Testis (tissue), 2 donors: ENCODE measurements at regions not wholly inside any gene's neighbourhood (a gene's known extent, or its start where the extent isn't known, plus 50 kb on each side); places are given as distances from the start of the nearest gene placed in this dataset.

Experiments
- DNase-seq: peaks from one replicate; pipeline ENCODE4 v3.0.0-alpha.2; 2019
- H3K27ac ChIP-seq, 2 donors: fragments of 200-600 bp; sonication (generic); one replicate each; pipeline ENCODE4 v1.5.1; 2019
- H3K27me3 ChIP-seq: fragments of 200-600 bp; sonication (generic); one replicate; pipeline ENCODE4 v1.5.1; 2019
- H3K36me3 ChIP-seq: fragments of 200-600 bp; sonication (generic); one replicate; pipeline ENCODE4 v1.5.1; 2017; ENCODE audit warnings: low read depth; ENCODE audit errors: missing control alignments
- H3K4me1 ChIP-seq: fragments of 200-600 bp; sonication (generic); one replicate; pipeline ENCODE4 v1.5.1; 2019
- H3K4me3 ChIP-seq, 2 donors: fragments of 200-600 bp; sonication (generic); one replicate each; pipeline ENCODE4 v1.5.1; 2017 to 2019
- H3K9me3 ChIP-seq: fragments of 200-600 bp; sonication (generic); one replicate; pipeline ENCODE4 v1.5.1; 2017
- CTCF ChIP-seq, 3 experiments: fragments of 450-650 bp in 2 of 3; fragments of 200-600 bp in 1 of 3; sonication (generic) in 1 of 3; IDR thresholded peaks; one replicate each; pipeline ENCODE4 v1.5.1; 2016 to 2019; ENCODE audit warnings: antibody characterized with exemption in 3 of 3, mild to moderate bottlenecking in 2 of 3, moderate library complexity in 1 of 3
- POLR2A ChIP-seq: fragments of 450-650 bp; IDR thresholded peaks from one replicate; pipeline ENCODE4 v1.6.1; 2017; ENCODE audit warnings: antibody characterized with exemption, mild to moderate bottlenecking, moderate library complexity
- WGBS, 2 donors: methylation state at CpG; one replicate each; pipeline ENCODE4 v1.1.5; 2018; 5-methylcytosine and 5-hydroxymethylcytosine counted together
- intact Hi-C: fragments of 100-400 bp; cut with DNase I; formaldehyde crosslinking; loops from one replicate; pipeline ENCODE4 v1.15.1; 2023; ENCODE audit warnings: low total_unique reads

GRCh38 chr2:35976611-35977010 is 379.0 kb upstream of the CRIM1 start:
- Histone ChIP-seq H3K27ac (no peak overlapping the region), H3K36me3 (no peaks in the 10 kb centered on the region), H3K9me3 (no peaks in the 10 kb centered on the region), H3K4me1 (no peaks in the 10 kb centered on the region), H3K4me3 (no peak overlapping the region), H3K27me3 (no peaks in the 10 kb centered on the region)
- TF ChIP-seq POLR2A = no peak
- intact Hi-C loops = no loop called here
- WGBS, 2 donors = 76 to 85% methylated on average over 5 of the region's 5 CpGs
- no peak for DNase-seq

- H3K27me3 ChIP-seq = no peaks in the 10 kb centered on the region
- no peak overlapping the region for H3K4me3 ChIP-seq
- TF ChIP-seq CTCF (IDR thresholded peaks at IDR 0.05) = no peak
- TF ChIP-seq POLR2A = no peak
- H3K4me1 ChIP-seq = no peaks in the 10 kb centered on the region
- no peak overlapping the region for H3K27ac ChIP-seq
- DNase-seq = no peak
- no peaks in the 10 kb centered on the region for H3K36me3 ChIP-seq
- WGBS, 2 donors = 40 to 60% methylated on average over 4 of the region's 4 CpGs
- intact Hi-C loops = no loop called here
- no peaks in the 10 kb centered on the region for H3K9me3 ChIP-seq
Observed at GRCh38 chr2:35973737-35974132, 381.8 kb upstream of the CRIM1 start.

- no peak overlapping the region for H3K4me3 ChIP-seq
- H3K36me3 ChIP-seq = no peaks in the 10 kb centered on the region
- no peaks in the 10 kb centered on the region for H3K9me3 ChIP-seq
- 21 to 35% methylated on average over 1 of the region's 1 CpG for WGBS, 2 donors
- no peaks in the 10 kb centered on the region for H3K4me1 ChIP-seq
- no peak overlapping the region for H3K27ac ChIP-seq
- no peaks in the 10 kb centered on the region for H3K27me3 ChIP-seq
- peak; percentile 46 for DNase-seq
- TF ChIP-seq CTCF (IDR thresholded peaks at IDR 0.05) (peak in 1 of 3 experiments; percentile 43), POLR2A (no peak)
- intact Hi-C loops = no loop called here
Observed at GRCh38 chr2:35973132-35973736, 382.3 kb upstream of the CRIM1 start.

- TF ChIP-seq CTCF (IDR thresholded peaks at IDR 0.05) (no peak), POLR2A (no peak)
Observed at GRCh38 chr2:35963824-35964223, 391.8 kb upstream of the CRIM1 start.

GRCh38 chr2:35963357-35963756 is 392.2 kb upstream of the CRIM1 start:
- Histone ChIP-seq H3K4me3 (no peak overlapping the region), H3K27ac (no peak overlapping the region), H3K36me3 (no peaks in the 10 kb centered on the region), H3K9me3 (no peaks in the 10 kb centered on the region), H3K27me3 (no peaks in the 10 kb centered on the region), H3K4me1 (no peaks in the 10 kb centered on the region)
- DNase-seq = no peak
- intact Hi-C loops = no loop called here
- TF ChIP-seq CTCF (IDR thresholded peaks at IDR 0.05) (no peak), POLR2A (no peak)
- 82 to 87% methylated on average over 2 of the region's 2 CpGs for WGBS, 2 donors

More at GRCh38 chr2:35963824-35964223, 391.8 kb upstream of the CRIM1 start:
- Histone ChIP-seq H3K36me3 (no peaks in the 10 kb centered on the region), H3K4me1 (no peaks in the 10 kb centered on the region), H3K27ac (no peak overlapping the region), H3K4me3 (peak overlapping the region; percentile 5 to 13), H3K27me3 (no peaks in the 10 kb centered on the region), H3K9me3 (no peaks in the 10 kb centered on the region)
- no peak for DNase-seq
- intact Hi-C loops = no loop called here
- 41 to 42% methylated on average over 3 of the region's 3 CpGs for WGBS, 2 donors
